ENCODE measurements at regions not wholly inside any gene's neighbourhood (a gene's known extent, or its start where the extent isn't known, plus 50 kb on each side); places are given as distances from the start of the nearest gene placed in this dataset.
"Not testable (repeated sequence)": the region's sequence is repeated elsewhere in the genome, so short reads cannot be mapped to it uniquely, and the experiment has no call there.

DNA sequence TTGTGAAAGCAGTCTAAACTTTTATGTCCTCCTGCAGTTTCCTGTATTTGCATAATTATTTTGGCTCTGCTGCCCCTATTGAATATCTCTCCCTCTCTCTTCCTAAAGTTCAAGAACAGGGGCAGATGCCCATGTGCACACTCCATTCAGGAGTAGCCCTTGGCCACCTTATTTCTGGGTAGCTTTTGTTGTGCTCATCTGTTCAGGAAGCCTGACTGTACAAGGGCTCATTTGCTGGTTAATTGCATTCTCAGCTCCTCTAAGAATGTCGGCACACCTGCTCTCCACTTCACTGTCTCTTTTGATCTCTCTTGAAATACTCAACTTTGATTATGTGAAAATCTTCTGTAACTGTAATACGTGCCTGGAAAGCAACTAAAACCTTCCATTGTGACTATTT lies 1378.8 kb upstream of the CDH8 start:
- no peak for DNase-seq (ENCODE audit: low spot score)
- TF ChIP-seq, protein P1, sequence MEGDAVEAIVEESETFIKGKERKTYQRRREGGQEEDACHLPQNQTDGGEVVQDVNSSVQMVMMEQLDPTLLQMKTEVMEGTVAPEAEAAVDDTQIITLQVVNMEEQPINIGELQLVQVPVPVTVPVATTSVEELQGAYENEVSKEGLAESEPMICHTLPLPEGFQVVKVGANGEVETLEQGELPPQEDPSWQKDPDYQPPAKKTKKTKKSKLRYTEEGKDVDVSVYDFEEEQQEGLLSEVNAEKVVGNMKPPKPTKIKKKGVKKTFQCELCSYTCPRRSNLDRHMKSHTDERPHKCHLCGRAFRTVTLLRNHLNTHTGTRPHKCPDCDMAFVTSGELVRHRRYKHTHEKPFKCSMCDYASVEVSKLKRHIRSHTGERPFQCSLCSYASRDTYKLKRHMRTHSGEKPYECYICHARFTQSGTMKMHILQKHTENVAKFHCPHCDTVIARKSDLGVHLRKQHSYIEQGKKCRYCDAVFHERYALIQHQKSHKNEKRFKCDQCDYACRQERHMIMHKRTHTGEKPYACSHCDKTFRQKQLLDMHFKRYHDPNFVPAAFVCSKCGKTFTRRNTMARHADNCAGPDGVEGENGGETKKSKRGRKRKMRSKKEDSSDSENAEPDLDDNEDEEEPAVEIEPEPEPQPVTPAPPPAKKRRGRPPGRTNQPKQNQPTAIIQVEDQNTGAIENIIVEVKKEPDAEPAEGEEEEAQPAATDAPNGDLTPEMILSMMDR (IDR thresholded peaks at IDR 0.05): no peak
- H3K27ac ChIP-seq: no peak overlapping the region
- no peak overlapping the region for H3K4me3 ChIP-seq

DNA sequence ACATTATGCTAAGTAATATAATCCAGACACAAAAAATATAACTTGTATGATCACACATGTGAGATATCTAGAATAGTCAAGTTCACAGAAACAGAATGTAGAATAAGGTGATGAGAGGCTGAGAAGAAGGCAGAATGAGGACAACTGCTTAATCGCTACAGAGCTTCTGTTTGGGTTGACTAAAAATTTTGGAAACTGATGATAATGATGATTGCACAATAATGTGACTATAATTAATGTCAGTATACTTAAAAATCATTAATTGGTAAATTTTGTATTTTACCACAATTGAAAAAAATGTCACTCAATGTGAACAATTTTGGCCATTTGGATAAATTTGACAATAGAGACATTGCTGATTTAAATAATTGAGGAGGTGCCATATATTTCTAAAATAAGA lies 1374.4 kb upstream of the CDH8 start:
- Histone ChIP-seq H3K4me3 (no peak overlapping the region), H3K27ac (no peak overlapping the region)
- TF ChIP-seq, protein P1 (IDR thresholded peaks at IDR 0.05): no peak
- DNase-seq (ENCODE audit: low spot score): no peak

DNA sequence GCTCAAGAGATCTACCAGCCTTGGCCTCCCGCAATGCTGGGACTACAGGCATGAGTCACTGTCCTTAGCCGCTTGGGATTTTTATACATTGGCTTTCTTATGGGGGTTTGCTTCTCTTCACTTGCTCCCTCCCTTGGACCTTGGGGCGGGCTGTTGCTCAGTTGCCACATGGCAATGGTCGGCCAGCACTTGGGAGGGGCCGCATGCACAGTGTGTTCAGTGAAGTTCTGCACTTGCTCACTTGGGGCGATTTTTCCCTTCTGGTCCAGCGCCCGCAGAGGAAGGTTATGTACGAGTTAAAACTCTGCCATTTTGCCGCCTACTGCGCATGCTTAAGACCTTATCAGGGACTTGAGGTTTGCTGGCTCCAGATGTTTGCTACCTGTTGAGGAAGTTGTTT lies 1367.6 kb upstream of the CDH8 start:
- TF ChIP-seq, protein P1 (IDR thresholded peaks at IDR 0.05): no peak
- Histone ChIP-seq H3K4me3 (no peak overlapping the region), H3K27ac (no peak overlapping the region)
- no peak for DNase-seq (ENCODE audit: low spot score)

DNA sequence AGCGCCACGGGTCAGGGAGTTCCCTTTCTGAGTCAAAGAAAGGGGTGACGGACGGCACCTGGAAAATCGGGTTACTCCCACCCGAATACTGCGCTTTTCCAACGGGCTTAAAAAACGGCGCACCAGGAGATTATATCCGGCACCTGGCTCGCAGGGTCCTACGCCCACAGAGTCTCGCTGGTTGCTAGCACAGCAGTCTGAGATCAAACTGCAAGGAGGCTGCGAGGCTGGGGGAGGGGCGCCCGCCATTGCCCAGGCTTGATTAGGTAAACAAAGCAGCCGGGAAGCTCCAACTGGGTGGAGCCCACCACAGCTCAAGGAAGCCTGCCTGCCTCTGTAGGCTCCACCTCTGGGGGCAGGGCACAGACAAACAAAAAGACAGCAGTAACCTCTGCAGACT lies 1352.0 kb upstream of the CDH8 start:
- not testable (repeated sequence) for H3K4me3 ChIP-seq; DNase-seq (ENCODE audit: low spot score); H3K27ac ChIP-seq

DNA sequence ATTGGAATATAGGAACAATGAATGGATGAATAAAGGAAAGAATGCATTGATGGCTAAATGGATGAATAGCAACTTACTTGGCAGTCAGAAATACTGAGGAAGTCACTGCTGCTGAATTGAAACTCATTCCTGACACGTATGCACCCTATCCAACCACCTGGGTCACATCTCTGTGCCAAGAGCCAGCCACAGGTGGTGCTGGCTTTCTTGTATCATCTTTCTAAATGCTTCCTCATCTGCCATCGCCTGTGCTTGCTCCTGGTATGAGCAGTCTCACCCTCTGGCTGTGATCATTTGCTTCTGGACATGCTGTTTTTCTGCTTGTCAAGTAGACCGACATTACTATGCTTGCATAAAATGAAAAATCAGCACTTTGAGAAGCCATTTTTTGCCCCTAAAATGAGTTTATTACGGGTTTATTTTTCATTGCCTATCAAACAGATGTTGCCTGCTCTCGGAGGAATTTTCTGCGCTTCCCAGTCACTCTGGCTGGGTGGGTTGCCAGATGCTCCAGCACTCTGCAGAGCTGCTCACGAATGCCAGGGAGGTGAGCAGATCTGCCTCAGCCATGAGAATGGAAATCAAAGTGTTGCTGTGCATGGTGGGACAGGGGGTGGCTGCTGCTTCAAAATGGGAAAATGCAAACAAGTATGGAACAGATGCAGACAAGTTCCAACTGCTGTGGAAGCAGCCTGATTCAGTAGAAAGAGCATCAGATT lies 1349.6 kb upstream of the CDH8 start:
- Histone ChIP-seq H3K27ac (no peak overlapping the region), H3K4me3 (no peak overlapping the region)
- TF ChIP-seq, protein P1 (IDR thresholded peaks at IDR 0.05): no peak
- no peak for DNase-seq (ENCODE audit: low spot score)

DNA sequence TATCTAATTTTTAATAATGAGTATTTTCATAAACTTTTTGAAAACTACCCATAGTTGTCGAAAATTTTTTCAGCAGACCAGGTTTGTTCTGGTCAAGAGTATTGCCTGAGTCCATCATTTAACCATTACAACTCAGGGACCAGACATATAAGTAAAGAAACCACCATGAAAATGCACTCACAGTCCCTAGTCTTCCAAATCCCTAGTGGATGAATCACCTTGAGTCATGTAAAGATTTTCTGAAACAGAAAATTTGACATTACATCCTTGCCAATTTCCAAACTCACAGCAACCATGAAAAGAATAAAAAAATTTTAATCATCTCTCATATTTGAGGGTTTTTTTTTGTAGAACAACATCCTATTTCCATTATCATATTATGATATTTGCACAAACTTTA lies 1337.5 kb upstream of the CDH8 start:
- DNase-seq (ENCODE audit: low spot score): no peak
- TF ChIP-seq, protein P1 (IDR thresholded peaks at IDR 0.05): no peak
- Histone ChIP-seq H3K27ac (no peak overlapping the region), H3K4me3 (no peak overlapping the region)

DNA sequence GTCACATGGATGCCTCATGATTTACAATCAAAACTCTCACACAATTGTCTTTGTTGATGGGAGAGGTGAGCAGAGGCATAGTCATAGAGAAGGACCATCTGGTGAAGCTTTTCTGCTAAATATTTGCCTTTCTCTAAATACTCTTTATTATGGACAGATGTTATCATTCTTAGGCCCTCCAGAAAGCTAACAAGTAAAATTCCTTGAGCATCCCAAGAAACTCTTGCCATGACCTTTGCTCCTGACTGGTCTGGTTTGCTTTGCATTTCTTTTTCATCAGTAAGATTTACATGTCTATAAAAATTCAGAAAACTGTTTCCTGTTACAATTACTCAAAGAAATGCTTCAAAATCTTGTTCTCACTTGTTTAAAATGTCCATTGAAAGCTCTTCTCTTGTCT lies 1336.6 kb upstream of the CDH8 start:
- no peak for DNase-seq (ENCODE audit: low spot score)
- H3K27ac ChIP-seq: no peak overlapping the region
- TF ChIP-seq, protein P1 (IDR thresholded peaks at IDR 0.05): no peak
- no peak overlapping the region for H3K4me3 ChIP-seq
